HG03135 (cell line): ENCODE measurements at regions not wholly inside any gene's neighbourhood (a gene's known extent, or its start where the extent isn't known, plus 50 kb on each side); places are given as distances from the start of the nearest gene placed in this dataset.
"Not testable (repeated sequence)": the region's sequence is repeated elsewhere in the genome, so short reads cannot be mapped to it uniquely, and the experiment has no call there.

Experiments used
- ATAC-seq: cut with Tn5 transposase; IDR thresholded peaks from one replicate; pipeline ENCODE4 v1.9.1; 2021; ENCODE audit warnings: mild to moderate bottlenecking, moderate library complexity; ENCODE audit not compliant: unreplicated experiment

DNA sequence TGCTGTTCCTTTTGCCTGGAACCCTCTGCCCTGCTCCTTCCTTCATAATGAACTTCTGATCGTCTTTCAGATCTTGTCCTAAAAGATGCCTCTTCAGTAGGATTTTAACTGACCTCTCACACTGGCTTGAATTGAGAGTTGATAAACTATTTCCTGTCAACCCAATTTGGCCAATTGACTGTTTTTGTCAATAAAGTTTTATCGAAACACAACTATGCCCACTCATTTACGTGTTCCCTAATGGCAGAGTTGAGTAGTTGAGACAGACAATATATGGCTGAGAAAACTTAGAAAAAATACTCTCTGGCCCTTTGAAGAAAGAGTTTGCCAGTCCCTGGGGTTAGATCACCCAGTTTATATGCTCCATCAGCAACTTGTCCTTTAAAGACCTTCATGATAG is 171.7 kb upstream of the TBX3 start:
- no peak for ATAC-seq

DNA sequence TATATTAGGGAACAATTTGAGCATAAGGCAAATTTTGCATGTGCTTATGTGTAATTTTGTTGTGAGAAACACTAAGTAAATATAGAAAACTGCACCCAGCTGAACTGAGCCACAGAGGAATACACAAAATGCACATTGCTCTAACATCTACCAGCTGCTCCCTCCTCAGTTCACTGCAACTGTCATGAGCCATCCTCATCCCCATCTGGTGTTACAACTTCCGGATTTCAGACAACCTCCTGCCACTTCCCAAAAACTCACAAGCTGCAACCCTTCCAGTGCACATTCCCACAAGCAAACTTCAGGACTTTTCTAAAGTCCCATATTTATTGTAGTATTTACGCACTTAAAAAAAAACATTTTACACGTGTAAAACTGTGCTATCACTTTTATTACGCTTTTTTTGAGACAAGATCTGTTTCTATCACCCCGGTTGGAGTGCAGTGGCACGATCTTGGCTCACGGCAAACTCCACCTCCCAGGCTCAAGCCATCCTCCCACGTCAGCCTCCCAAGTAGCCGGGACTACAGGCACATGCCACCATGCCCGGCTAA is 169.1 kb upstream of the TBX3 start:
- no peak for ATAC-seq

DNA sequence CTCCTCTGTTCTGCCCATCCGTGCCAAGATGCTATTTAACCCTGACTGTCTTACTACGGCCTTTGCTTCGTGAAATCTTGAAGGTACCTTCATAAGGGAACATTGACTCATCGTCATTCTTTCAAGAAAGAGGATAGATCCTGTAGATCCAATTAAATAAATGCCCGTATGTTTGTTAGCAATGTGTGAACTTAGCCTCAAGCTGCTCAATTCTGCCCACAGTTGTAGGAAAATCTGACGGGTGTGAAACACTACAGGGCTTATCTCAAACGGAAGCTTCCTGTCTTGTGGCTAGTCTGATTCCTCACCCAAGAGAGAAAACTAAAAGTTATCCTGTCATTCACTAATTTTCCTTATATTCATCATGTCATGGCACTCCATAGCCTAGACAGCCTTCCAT is 168.0 kb upstream of the TBX3 start:
- ATAC-seq: no peak

DNA sequence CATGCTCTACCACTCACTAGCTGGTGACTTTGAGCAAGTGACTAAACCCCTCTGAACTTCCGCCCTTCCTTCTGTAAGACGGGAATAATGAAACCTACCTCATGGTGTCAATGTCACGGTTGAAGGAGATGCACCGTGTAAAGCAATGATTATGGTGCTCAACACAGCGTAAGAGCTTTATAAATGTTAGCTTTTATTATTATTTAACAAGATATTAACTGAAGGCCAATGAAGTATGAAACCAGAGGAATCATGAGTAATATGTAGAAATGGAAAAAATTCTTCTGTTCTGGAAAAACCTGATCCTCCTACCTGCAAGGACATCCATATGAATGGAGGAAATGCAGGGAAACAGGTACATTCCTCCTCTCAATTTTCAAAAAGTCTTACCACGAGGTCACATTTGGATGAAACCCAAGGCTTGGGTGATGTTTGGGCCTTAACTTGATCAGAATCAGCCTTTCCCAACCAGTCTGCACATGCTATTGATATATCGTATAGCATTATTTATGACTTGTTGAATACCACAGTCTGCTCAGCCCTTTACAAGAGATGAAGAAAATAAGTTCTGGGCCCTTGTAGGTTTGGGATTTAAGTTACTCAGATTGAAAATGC is 166.8 kb upstream of the TBX3 start:
- no peak for ATAC-seq

DNA sequence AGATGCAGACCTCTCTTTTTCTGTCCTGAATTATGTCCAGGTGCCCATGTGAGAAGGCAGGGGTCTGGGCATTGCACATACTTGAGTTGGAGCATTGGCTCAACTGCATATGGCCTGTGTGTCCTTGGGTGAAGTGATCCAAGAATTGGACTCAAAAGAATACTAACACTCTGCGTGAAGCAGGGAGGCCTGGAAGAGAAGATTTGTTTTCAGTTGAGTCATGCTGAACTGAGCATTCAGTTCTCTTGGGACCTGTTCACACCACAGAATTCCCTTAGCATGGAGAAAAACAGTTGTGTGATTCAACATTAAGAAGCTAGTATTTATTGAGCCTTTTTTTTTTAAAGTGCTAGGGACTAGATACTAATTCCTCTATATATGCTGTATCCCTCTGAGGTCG is 164.7 kb upstream of the TBX3 start:
- ATAC-seq: no peak

DNA sequence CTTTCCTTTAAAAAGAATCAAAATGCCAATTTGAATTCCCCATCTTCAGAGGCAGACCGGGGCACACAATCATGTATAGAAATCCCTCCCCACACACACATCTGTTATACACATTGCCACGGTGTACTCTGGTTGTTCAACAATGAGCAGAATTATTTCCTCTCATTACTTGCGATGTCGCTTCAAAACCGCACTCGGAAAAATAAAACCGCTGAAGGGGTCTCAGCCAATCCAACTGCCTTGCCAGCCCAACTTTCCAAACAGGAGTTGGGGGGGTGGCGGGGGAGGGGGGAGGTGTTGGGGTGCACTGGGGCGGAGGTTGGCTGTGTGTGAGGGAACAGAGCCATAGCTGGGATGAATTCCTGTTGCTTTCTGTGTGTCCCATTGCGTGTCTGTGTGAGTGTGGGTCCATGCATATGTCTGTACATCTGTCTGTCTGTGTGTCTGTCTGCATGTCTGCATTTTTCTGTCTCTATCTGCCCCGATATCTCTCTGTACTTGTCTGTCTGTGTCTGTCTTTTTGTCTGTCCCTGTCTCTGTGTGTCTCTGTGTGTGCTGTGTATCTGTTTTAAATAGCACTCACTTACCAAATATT is 163.6 kb upstream of the TBX3 start:
- no peak for ATAC-seq

DNA sequence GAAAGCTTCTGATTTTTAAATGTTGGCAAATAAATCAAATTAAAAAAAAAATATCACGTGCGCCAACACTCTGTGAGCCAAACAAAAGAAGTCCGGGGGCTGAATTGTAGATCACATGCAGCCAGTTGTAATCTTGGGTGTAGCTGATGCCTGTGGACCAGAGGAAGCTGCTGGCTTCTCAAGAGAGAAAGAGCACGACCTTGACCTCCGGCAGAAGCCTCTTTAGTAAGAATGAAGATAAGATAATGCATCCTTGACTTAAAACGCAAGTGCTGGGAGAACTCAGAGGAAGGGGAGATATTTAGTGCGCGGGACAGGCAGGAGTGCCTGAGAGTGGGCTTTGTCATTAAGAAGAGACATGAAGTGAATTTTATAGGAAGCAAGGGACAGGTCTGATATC is 162.8 kb upstream of the TBX3 start:
- ATAC-seq: no peak

DNA sequence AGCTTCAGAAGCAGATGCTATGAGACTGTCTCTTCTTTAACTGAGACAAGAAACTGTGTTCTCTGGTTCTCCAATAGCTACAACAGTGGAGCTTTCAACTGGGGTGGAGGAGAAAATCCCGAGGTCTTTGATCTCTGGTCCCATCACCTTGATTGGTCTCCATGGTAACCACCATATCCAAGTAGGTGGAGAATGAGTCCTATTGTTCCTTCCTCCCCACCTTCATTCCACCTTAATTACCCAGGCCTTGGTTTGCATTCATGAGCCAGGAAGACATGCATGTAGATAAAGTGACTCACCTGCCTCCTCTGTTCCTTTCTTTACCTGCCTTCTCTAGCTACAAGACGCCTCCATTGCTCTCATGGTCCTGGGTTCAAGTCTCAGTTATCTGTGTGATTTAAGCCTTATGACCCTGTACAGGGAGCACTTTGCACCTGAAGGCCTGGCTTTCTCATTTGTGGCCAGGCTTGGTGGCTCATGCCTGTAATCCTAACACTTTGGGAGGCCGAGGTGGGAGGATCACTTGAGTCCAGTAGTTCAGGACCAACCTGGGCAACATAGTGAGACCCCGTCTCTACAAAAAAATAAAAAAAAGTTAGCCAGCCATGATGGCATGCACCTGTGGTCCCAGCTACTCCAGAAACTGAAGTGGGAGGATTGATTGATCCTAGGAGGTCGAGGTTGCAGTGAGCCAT is 157.7 kb upstream of the TBX3 start:
- no peak for ATAC-seq

DNA sequence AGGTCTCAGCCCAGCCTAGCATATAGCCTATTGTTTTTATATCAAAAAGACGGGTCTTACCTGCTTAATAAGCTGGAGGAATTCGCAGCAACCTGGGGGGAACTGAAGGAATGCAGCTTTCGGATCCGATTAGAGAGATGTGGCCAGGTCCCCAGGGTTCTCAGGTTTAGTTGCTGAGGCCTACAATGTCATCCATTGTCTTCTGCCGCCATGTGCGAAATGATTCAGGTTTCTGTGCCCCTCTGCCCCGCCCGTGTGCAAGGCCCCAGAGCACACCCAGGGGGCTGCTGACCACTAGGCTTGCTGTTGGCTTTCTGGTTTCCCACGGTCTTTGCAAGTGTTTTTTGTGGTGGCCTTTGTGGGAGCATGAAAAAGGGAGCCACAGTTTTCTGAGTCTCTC is 154.5 kb upstream of the TBX3 start:
- no peak for ATAC-seq

DNA sequence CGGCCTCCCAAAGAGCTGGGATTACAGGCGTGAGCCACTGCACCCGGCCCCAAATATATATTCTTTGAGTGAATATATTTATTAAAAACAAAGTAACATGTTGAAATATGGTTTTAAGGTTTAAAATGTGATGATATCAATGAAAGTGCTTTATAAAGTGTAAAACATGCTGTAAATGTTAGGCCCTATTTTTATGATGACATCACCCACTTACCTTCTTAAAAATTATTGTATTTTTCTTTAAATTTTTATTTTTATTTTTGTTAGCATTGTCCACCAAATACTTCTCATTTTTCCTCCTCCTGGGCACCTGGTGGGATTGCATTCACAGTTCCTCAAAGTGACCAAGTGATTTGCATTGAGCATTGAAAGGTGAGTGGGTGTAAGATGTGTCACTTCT is 152.6 kb upstream of the TBX3 start:
- ATAC-seq: no peak

DNA sequence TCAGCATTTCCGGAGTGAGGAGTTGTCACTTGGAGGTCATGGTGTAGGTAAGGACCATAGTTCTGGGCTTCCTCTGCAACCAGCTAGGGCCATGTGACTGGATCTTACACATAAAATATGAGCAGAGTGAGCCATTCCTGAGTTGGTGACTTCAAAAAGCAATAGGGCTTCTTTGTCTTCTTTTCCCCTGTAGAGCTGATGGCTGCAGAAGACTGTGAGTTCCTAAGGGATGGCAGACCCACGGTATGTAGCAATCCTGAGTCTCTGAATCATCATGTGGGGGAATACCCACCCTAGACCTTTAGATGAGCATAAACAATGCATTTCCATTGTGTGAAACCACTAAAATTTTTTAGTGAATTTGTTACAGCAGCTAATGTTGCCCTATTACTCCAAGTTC is 151.1 kb upstream of the TBX3 start:
- no peak for ATAC-seq

DNA sequence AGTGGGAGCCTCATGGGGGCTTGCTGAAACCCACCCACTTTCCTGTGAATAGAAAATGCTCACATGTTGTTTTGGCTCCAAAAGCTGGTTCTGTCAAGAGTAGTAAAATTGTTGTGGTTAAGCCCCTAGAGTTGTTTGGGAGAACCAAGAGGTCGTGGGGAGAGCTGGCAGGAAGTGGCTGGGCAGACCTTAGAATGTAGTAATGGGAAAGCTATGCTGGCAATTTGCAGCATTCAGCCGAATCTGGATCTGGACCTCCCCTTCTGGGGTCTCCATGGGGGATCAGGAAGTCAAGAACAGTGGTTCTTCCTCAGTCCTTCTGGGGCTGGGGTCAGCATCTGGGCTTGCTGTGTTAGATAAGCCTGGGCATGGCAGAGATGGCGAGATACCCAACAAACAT is 150.6 kb upstream of the TBX3 start:
- ATAC-seq: no peak

DNA sequence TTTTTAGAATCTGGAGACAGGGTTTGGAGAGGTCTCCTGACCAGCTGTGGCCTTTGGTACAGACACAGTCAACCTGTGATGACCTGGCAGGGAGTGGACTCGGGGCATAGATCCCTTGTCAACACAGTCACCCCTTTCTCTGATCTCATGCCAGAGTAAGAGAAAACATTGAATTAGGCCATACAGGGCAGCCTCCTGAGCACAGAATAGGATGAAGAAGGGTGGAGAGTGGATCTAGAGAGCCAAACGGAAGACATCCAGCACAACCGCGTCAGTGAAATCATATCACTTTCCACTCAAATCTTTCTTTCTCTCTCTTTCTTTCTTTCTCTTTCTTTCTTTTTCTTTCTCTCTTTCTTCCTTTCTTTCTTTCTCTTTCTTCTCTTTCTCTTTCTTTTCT is 145.9 kb upstream of the TBX3 start:
- ATAC-seq: no peak

DNA sequence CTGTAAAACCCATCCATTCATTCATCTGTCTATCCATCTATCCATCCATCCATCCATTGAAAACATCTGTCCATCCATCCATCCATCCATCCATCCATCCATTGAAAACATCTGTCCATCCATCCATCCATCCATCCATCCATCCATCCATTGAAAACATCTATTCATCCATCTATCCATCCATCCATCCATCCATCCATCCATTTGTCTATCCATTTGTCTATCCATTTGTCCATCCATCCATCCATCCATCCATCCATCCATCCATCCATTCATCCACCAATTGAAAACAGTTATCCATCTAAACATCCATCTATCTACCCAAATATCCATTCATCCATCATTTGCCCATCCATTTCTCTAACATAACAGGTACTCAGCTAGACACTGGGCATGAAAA is 145.3 kb upstream of the TBX3 start:
- ATAC-seq: not testable (repeated sequence)

DNA sequence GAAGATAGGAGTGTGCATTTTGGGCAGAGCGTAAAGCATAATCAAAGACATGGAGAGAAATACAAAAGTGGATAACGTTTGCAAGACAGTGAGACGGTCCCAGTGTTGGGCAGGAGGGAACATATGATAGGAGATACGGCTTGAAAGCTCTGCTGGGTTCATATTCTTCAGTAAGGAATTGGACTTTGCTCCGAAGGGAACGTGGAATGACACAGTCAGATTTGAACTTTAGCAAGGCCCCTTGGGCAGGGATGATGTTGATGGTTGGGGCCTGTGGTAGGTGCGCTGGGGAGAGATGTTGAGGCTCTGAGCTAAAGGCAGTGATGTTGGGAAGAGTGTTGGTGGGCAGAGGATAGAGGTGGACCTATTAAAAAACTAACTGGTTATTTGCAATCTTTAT is 143.5 kb upstream of the TBX3 start:
- no peak for ATAC-seq

DNA sequence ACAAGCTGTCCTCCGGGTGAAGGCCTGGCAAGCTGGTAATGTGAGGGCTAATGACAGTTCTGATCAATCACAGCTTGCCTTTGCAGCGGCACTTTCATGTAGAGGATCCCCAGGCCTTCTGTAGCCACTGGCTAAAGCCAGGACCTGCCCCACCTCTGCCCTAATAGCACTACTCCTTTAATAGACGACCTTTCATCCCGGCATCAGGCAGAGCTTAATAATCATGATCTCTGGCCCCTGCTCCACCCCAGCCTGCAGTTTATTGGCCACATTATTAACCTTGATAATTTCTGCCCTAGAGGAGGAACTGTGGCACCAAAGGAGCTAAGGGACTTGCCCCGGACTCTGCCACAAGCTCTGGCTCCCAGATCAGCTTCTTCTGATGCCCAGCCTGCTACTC is 142.3 kb upstream of the TBX3 start:
- no peak for ATAC-seq

DNA sequence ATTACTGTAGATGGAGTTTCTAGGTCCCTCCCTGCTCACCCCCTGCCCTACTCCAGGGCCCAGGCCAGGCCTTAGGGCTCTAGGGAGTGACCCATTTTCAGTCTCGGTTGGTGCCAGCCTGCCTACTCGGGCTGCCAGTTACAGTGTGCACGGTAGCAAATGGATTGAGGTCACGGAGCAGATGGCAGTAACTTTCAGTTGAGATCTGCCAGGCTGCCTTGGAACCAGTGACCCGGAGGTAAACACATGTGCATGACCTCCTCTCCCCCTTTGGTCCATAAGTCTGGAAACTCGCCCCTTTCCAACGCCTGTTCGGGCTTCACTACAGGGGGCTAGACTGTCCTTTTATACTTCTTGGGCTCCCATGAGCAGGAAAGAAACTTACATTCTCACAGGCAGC is 139.7 kb upstream of the TBX3 start:
- no peak for ATAC-seq

DNA sequence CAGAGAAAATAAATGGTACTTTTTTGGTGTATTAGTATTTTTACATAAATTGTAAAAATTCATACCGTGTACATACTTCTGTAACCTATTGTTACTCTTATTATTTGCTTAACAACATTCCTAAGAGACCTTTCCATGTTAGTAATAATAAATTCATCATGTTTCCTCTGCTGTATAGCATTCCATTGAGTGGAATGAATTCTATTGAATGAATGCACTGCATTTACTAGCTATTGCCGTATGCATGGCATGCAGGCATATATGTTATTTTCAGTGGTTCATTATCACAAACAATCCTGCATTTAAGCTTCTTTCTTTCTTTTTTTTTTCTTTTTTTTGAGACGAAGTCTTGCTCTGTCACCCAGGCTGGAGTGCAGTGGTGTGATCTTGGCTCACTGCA is 137.6 kb upstream of the TBX3 start:
- ATAC-seq: no peak

DNA sequence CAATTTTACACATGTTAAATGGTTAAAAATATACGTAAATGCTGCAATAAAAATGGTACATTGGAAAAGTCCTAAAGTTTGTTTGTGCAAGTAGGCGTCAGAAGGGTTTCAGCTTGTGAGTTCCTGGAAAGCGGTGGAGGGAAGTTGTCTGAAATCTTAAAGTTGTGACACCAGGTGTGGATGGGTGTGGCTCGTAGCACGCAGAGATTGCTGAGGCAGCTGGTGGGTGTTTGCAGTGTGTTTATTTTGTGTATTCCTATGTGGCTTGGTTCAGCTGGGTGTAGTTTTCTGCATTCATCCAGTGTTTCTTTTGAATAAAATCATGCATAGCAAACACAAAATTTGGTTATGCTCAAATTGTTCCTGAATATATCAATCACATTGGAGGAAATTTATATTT is 136.8 kb upstream of the TBX3 start:
- ATAC-seq: no peak

DNA sequence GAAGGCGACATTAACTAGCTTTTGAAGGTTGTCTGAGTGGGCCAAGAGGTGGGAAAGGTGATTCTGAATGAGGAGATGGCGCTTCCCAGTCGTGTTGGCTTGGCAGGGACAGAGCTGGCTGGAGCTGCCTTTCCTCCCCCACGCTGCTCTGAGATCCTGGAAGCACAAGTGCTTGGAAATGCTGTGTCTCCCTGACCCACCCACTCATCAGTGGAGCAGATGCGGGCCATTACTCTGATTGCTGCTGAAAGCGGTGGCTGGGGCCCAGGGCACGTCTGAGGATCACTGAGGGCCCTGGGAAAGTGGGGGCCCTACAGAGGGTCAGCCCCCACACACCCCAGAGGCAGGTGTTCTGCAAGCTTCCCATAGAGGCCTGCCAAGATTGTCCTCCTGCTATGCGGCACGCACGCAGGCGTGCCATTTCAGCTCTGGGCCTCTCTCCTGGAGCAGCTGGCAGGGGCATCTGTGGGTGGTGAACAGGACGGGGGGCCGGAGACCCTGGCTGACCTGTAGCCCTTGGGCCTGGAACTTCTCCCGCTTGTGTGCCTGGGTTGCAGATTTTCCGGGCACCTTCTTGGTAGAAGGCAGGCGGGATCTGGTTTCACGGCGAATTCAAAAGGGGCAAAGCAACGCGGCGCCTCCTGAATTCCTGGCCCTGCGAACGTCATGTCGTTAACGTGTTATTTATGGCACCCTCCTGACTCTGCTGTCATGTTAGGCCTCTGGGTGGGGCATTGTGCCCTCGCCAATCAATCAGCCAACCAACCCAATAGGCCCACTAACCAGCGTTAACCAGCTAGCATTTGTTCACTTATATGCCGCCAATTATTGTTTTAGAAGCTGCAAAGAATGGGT is 133.8 kb upstream of the TBX3 start:
- ATAC-seq: no peak

DNA sequence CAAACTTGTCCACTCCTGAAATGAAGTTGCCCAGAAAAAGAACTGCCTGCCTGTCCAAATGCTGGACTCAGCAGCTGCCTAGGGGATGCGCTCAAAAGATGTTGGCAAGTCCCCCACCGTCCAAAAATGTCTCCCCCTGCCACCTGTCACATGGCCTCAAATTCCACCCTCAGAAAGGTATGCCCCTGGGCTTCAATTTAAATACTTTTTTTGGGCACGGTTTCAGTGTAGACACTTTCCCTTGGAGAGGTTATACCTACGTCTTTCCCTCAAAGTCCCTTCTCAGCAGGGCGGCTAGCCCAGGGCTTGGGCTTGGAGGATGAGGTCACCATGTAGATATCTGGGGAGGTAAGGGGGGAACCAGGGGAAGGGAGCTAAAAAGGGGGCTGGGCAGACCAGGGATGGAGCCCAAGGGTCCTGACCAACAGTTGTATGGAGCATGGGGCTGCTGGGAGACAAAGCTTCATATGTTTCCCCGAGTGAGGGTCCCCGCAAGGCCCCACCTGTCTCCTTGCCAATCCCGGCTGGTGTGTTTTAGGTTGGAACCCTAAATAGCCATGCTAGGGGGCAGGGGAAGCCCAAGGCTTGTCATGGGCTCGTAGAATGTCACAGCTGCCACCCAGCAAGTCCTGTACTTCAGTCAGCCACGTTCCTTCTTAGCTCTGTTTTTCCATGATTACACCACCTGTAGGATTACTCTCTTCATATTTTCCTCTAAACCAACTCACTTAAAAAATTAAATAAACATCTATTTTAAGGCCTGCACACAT is 131.2 kb upstream of the TBX3 start:
- ATAC-seq: no peak
